ENCODE measurements at regions not wholly inside any gene's neighbourhood (a gene's known extent, or its start where the extent isn't known, plus 50 kb on each side); places are given as distances from the start of the nearest gene placed in this dataset.

GRCh38 chr19:22533761-22534160, 100.4 kb upstream of the ZNF492 start:
- TF ChIP-seq CTCF (IDR thresholded peaks at IDR 0.05) (no peak), EP300 (IDR thresholded peaks at IDR 0.05) (no peak), POLR2A (IDR thresholded peaks at IDR 0.05) (no peak), POLR2AphosphoS5 (IDR thresholded peaks at IDR 0.05) (no peak)

Measured in stomach (tissue), 4 donors.